Superior temporal gyrus (tissue), 1 donor: ENCODE measurements at regions not wholly inside any gene's neighbourhood (a gene's known extent, or its start where the extent isn't known, plus 50 kb on each side); places are given as distances from the start of the nearest gene placed in this dataset.

Source experiments
- DNase-seq: peaks from one replicate; pipeline ENCODE4 v3.0.0-alpha.2; 2016; ENCODE audit errors: extremely low spot score

- DNase-seq, result no peak
These were observed 162.1 kb downstream of the SNX18 start for GRCh38 chr5:54679686-54680085.

GRCh38 chr5:54678737-54679136 lies 161.2 kb downstream of the SNX18 start:
- DNase-seq, result no peak

GRCh38 chr5:54676481-54677340 lies 159.2 kb downstream of the SNX18 start:
- no peak for DNase-seq

GRCh38 chr5:54673523-54674225 lies 156.1 kb downstream of the SNX18 start:
- DNase-seq, result no peak

GRCh38 chr5:54672871-54673270 lies 155.3 kb downstream of the SNX18 start:
- DNase-seq, result no peak

- DNase-seq, result no peak
These were observed 154.1 kb downstream of the SNX18 start for GRCh38 chr5:54671681-54672080.

GRCh38 chr5:54671111-54671531 lies 153.6 kb downstream of the SNX18 start:
- DNase-seq, result no peak

- DNase-seq, result no peak
These were observed 152.7 kb downstream of the SNX18 start for GRCh38 chr5:54670281-54670680.

- no peak for DNase-seq
These were observed 152.3 kb downstream of the SNX18 start for GRCh38 chr5:54669845-54670244.

GRCh38 chr5:54669285-54669684 lies 151.7 kb downstream of the SNX18 start:
- DNase-seq, result no peak

- DNase-seq, result no peak
These were observed 150.5 kb downstream of the SNX18 start for GRCh38 chr5:54668096-54668495.

GRCh38 chr5:54667136-54667535 lies 149.6 kb downstream of the SNX18 start:
- no peak for DNase-seq

GRCh38 chr5:54663866-54664265 lies 146.3 kb downstream of the SNX18 start:
- peak; percentile 77 for DNase-seq

GRCh38 chr5:54661111-54661510 lies 143.6 kb downstream of the SNX18 start:
- DNase-seq, result no peak

GRCh38 chr5:54659700-54660131 lies 142.2 kb downstream of the SNX18 start:
- no peak for DNase-seq

GRCh38 chr5:54658010-54658409 lies 140.5 kb downstream of the SNX18 start:
- DNase-seq, result no peak

- DNase-seq, result no peak
These were observed 138.7 kb downstream of the SNX18 start for GRCh38 chr5:54656261-54656728.

GRCh38 chr5:54655761-54656160 lies 138.2 kb downstream of the SNX18 start:
- DNase-seq, result no peak

- no peak for DNase-seq
These were observed 137.7 kb downstream of the SNX18 start for GRCh38 chr5:54655266-54655665.

GRCh38 chr5:54653956-54654614 lies 136.5 kb downstream of the SNX18 start:
- DNase-seq, result no peak

GRCh38 chr5:54651482-54652076 lies 134.0 kb downstream of the SNX18 start:
- DNase-seq, result no peak

- no peak for DNase-seq
These were observed 131.5 kb downstream of the SNX18 start for GRCh38 chr5:54649041-54649504.
